ENCODE measurements at regions not wholly inside any gene's neighbourhood (a gene's known extent, or its start where the extent isn't known, plus 50 kb on each side); places are given as distances from the start of the nearest gene placed in this dataset.

DNA sequence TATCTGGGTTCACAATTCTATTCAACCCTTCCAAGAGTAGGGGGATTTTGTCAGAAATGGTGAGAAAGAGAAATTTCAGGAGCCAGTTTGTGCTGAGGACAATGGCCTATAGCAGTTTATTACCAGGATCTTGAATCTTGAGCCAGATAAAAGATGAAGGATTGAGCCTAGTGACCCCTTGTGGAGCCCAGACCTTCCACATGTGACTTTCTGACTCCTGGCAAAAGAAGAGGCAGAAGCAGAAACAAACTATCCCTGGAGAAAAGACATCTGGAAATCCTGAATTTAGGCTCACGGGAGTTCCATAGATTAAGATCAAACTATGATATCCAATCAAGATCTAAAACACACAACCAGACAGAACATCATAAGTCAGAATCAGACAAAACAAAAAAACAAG lies 60.9 kb upstream of the CHRM2 start:
- no peaks in the 10 kb centered on the region for H3K27me3 Mint-ChIP-seq (ENCODE audit: low read depth, unreplicated experiment)
- H3K4me1 Mint-ChIP-seq (ENCODE audit: low read depth, unreplicated experiment), result no peaks in the 10 kb centered on the region
- TF ChIP-seq EZH2 (IDR thresholded peaks at IDR 0.05; ENCODE audit: insufficient read depth, low read length), result no peak
- TF ChIP-seq, protein P1, sequence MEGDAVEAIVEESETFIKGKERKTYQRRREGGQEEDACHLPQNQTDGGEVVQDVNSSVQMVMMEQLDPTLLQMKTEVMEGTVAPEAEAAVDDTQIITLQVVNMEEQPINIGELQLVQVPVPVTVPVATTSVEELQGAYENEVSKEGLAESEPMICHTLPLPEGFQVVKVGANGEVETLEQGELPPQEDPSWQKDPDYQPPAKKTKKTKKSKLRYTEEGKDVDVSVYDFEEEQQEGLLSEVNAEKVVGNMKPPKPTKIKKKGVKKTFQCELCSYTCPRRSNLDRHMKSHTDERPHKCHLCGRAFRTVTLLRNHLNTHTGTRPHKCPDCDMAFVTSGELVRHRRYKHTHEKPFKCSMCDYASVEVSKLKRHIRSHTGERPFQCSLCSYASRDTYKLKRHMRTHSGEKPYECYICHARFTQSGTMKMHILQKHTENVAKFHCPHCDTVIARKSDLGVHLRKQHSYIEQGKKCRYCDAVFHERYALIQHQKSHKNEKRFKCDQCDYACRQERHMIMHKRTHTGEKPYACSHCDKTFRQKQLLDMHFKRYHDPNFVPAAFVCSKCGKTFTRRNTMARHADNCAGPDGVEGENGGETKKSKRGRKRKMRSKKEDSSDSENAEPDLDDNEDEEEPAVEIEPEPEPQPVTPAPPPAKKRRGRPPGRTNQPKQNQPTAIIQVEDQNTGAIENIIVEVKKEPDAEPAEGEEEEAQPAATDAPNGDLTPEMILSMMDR (IDR thresholded peaks at IDR 0.05; ENCODE audit: insufficient read depth, low read depth, low read length), result no peak
- Histone ChIP-seq H3K27me3 (ENCODE audit: insufficient read depth, low read length) (no peaks in the 10 kb centered on the region), H2AFZ (ENCODE audit: low read depth, low read length) (no peak overlapping the region), H3K9me3 (ENCODE audit: insufficient read depth, low read depth, low read length) (no peaks in the 10 kb centered on the region), H3K4me1 (ENCODE audit: insufficient read depth, low read length) (no peaks in the 10 kb centered on the region), H4K20me1 (ENCODE audit: insufficient read depth, low read length) (no peaks in the 10 kb centered on the region), H3K27ac (ENCODE audit: low read depth, low read length) (no peak overlapping the region), H3K36me3 (ENCODE audit: insufficient read depth, low read length) (no peaks in the 10 kb centered on the region), H3K4me3 (ENCODE audit: insufficient read depth, low read depth, low read length) (no peak overlapping the region), H3K4me2 (ENCODE audit: low read length) (no peak overlapping the region), H3K9ac (ENCODE audit: low read length) (no peak overlapping the region), H3K79me2 (ENCODE audit: insufficient read depth, low read length) (no peaks in the 10 kb centered on the region)
- peaks cover 4% of the 10 kb centered on the region for H3K9me3 Mint-ChIP-seq (ENCODE audit: unreplicated experiment)
- H3K36me3 Mint-ChIP-seq (ENCODE audit: low read depth, unreplicated experiment), result no peaks in the 10 kb centered on the region
- DNase-seq (ENCODE audit: low read depth) (no peak), FAIRE-seq (no peak)
- no peak overlapping the region for H3K4me3 Mint-ChIP-seq (ENCODE audit: unreplicated experiment)
- no peak overlapping the region for H3K27ac Mint-ChIP-seq (ENCODE audit: unreplicated experiment)

GRCh38 chr7:136803028-136803427 lies 65.4 kb upstream of the CHRM2 start:
- Histone ChIP-seq H3K4me3 (ENCODE audit: insufficient read depth, low read depth, low read length) (no peak overlapping the region), H3K27ac (ENCODE audit: low read depth, low read length) (no peak overlapping the region), H3K36me3 (ENCODE audit: insufficient read depth, low read length) (no peaks in the 10 kb centered on the region), H3K79me2 (ENCODE audit: insufficient read depth, low read length) (no peaks in the 10 kb centered on the region), H3K9ac (ENCODE audit: low read length) (no peak overlapping the region), H4K20me1 (ENCODE audit: insufficient read depth, low read length) (no peaks in the 10 kb centered on the region), H3K4me1 (ENCODE audit: insufficient read depth, low read length) (no peaks in the 10 kb centered on the region), H3K27me3 (ENCODE audit: insufficient read depth, low read length) (no peaks in the 10 kb centered on the region), H3K4me2 (ENCODE audit: low read length) (no peak overlapping the region), H3K9me3 (ENCODE audit: insufficient read depth, low read depth, low read length) (no peaks in the 10 kb centered on the region), H2AFZ (ENCODE audit: low read depth, low read length) (no peak overlapping the region)
- Mint-ChIP-seq H3K27ac (ENCODE audit: unreplicated experiment) (no peak overlapping the region), H3K36me3 (ENCODE audit: low read depth, unreplicated experiment) (no peaks in the 10 kb centered on the region), H3K9me3 (ENCODE audit: unreplicated experiment) (no peaks in the 10 kb centered on the region), H3K27me3 (ENCODE audit: low read depth, unreplicated experiment) (no peaks in the 10 kb centered on the region), H3K4me1 (ENCODE audit: low read depth, unreplicated experiment) (no peaks in the 10 kb centered on the region), H3K4me3 (ENCODE audit: unreplicated experiment) (no peak overlapping the region)
- FAIRE-seq (no peak), DNase-seq (ENCODE audit: low read depth) (no peak)
- TF ChIP-seq EZH2 (IDR thresholded peaks at IDR 0.05; ENCODE audit: insufficient read depth, low read length), result no peak
- TF ChIP-seq, protein P1 (IDR thresholded peaks at IDR 0.05; ENCODE audit: insufficient read depth, low read depth, low read length), result no peak

DNA sequence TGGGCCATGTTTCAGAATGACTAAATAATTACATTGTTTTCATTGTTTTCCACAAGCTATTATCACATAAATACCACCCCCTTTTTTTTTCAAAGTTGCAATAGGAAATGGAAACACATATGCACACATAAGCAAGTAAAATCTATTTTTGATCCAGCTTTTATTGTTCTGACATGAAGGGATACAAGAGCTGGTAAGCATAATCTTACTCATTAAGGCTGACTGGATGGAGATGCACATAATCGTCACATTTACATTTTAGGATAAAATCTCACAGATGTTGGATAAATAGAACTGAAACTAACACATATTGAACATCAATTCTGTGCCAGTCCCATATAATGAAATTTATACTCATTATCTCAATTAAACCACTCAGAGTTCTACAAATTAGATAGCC lies 84.5 kb upstream of the CHRM2 start:
- H3K4me3 Mint-ChIP-seq (ENCODE audit: unreplicated experiment), result no peak overlapping the region
- H3K79me2 ChIP-seq (ENCODE audit: insufficient read depth, low read length), result no peaks in the 10 kb centered on the region
- H3K36me3 Mint-ChIP-seq (ENCODE audit: low read depth, unreplicated experiment), result no peaks in the 10 kb centered on the region
- FAIRE-seq, result no peak
- H3K9me3 Mint-ChIP-seq (ENCODE audit: unreplicated experiment), result no peaks in the 10 kb centered on the region
- H3K9ac ChIP-seq (ENCODE audit: low read length), result no peak overlapping the region
- no peaks in the 10 kb centered on the region for H3K27me3 ChIP-seq (ENCODE audit: insufficient read depth, low read length)
- no peaks in the 10 kb centered on the region for H3K4me1 ChIP-seq (ENCODE audit: insufficient read depth, low read length)
- H3K27ac ChIP-seq (ENCODE audit: low read depth, low read length), result no peak overlapping the region
- no peaks in the 10 kb centered on the region for H3K4me1 Mint-ChIP-seq (ENCODE audit: low read depth, unreplicated experiment)
- no peak overlapping the region for H2AFZ ChIP-seq (ENCODE audit: low read depth, low read length)
- no peak overlapping the region for H3K4me2 ChIP-seq (ENCODE audit: low read length)
- H4K20me1 ChIP-seq (ENCODE audit: insufficient read depth, low read length), result no peaks in the 10 kb centered on the region
- no peaks in the 10 kb centered on the region for H3K9me3 ChIP-seq (ENCODE audit: insufficient read depth, low read depth, low read length)
- no peaks in the 10 kb centered on the region for H3K36me3 ChIP-seq (ENCODE audit: insufficient read depth, low read length)
- TF ChIP-seq, protein P1 (IDR thresholded peaks at IDR 0.05; ENCODE audit: insufficient read depth, low read depth, low read length), result no peak
- no peak for TF ChIP-seq EZH2 (IDR thresholded peaks at IDR 0.05; ENCODE audit: insufficient read depth, low read length)
- no peaks in the 10 kb centered on the region for H3K27me3 Mint-ChIP-seq (ENCODE audit: low read depth, unreplicated experiment)
- no peak overlapping the region for H3K27ac Mint-ChIP-seq (ENCODE audit: unreplicated experiment)
- no peak overlapping the region for H3K4me3 ChIP-seq (ENCODE audit: insufficient read depth, low read depth, low read length)
- DNase-seq (ENCODE audit: low read depth), result no peak
